ENCODE measurements at regions not wholly inside any gene's neighbourhood (a gene's known extent, or its start where the extent isn't known, plus 50 kb on each side); places are given as distances from the start of the nearest gene placed in this dataset.

DNA sequence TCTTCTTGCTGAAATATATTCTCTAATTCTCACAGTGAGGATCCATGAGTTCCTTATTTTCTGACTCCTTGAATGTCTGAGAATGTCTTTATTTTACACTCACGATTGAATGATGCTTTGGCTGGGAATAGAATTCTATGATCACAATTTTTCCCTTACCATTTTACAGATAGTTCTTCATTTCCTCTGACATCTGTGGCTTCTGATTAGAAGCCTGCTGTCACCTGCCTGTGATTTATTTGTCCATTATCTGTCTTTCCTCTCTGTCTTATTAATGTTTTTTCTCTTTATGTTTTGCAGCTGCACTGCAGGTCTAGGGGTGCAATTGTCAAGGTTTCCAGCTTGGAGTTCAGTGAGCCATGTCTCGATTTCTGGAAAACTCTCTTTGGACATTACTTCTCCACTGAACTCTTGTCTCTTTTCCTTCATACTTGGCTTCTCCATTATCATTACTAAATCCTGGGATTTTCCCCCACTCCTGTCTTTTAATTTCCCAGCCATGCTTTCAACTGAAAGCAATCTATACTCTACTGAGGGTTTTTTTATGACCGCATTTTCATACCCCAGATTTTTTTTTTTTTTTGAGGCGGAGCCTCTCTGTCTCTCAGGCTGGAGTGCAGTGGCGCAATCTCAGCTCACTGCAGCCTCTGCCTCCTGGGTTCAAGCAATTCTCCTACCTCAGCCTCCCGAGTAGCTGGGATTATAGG, 85.8 kb upstream of the PRNP start:
- DNase-seq (ENCODE audit: low spot score) = no peak

DNA sequence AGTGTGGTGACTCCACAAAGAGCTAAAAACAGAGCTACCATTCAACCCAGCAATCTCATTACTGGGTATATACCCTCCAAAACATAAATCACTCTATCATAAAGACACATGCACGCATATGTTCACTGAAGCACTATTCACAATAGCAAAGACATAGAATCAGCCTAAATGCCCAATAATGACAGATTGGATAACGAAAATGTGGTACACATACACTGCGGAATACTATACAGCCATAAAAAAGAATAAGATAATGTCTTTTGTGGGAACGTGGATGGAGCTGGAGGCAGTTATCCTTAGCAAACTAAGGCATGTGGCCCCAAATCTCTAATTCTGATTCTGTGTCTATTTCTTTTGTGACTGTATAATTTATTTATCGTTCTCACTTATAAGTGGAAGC, 89.0 kb upstream of the PRNP start:
- no peak for DNase-seq (ENCODE audit: low spot score)

DNA sequence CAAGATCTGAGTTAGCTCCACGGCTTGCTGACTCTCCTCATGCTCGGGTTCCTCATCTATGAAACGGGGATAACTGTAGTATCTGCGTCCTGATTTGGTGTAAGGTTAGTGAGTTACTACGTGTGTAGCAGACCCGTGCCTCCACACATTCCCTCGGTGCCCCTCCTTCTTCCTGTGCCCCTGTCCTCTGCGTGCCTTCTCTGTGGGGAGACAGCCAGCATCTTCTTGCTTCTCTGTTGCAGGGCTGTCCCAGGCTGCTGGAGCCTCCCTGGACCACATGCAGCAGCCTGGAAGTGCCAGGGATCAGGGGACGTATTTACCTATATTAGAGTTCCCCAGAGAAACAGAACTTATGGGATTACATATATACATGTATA, 93.1 kb upstream of the PRNP start:
- DNase-seq (ENCODE audit: low spot score) = no peak

DNA sequence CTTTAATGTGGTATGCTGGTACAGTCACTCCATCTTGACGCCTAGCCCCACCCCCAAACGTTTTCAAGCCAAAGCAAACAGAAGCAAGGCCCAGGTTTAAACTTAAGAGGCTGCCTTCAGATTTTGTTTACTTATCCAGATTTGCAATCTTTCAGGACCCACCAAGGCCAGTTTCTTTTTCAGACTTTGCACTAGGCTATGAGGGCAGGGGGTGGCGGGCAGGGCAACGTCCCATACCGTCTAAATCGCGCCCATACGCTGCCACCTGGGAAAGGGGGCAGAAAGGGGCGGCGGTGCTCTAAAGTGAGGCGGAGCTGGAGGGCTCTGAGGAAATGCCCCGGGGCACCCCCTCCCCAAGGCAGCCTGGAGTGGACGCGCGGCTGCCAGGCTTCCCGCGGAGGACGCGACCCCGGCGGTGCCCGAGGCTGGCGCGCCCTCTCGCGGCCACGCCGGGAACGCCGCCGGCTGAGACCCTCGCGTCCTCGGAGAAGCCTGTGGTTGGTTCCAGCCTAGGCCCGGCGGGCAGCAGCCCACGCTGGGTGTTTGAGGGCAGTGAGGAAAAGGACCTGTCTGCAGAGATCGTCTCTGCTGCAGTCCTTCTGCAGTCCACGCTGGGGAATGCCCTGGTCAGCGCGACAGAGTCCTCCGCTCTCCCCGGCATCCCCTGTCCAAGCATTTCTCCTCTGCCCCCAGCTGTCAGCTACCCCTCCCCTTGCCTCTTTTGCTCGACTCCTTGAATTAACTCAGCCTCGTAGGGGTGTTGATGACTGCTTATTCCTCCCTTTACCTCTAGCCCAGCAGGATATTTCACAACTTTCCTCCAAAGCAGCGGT, 93.7 kb upstream of the PRNP start:
- DNase-seq (ENCODE audit: low spot score) = peak; percentile 20

DNA sequence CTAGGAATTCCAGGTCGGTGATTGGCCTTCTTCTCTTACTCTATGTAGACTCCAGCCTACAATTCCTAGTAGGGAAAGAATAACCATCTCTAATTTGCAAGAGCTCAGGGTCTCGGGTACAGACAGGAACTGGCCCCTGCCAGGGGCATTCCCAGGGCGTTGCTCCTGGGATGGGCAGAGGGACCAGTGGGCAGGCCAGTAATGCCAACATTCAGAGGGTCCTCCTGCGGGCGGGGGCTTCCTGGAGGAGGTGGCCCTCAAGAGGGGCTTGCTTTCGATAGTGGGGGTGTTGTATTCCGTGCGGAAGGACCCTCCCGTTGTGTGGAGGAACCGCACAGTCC, 94.3 kb upstream of the PRNP start:
- DNase-seq (ENCODE audit: low spot score) = no peak

DNA sequence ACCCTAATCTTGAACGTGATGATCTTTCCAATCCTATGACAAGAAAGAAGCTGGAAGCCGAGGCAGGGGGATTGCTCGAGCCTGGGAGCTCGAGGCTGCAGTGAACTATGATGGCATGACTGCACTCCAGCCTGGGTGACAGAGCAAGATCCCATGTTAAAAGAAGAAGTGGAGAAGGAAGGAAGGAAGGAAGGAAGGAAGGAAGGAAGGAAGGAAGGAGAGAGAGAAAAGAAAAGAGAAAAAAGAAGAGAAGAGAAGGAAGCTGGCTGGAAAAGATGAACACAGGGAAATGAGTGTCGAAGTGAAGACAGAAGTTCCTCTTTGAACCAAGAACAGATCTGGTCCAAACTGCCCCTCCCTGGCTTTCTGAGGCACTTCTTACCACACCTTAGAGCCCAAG, 100.5 kb upstream of the PRNP start:
- DNase-seq (ENCODE audit: low spot score) = no peak

DNA sequence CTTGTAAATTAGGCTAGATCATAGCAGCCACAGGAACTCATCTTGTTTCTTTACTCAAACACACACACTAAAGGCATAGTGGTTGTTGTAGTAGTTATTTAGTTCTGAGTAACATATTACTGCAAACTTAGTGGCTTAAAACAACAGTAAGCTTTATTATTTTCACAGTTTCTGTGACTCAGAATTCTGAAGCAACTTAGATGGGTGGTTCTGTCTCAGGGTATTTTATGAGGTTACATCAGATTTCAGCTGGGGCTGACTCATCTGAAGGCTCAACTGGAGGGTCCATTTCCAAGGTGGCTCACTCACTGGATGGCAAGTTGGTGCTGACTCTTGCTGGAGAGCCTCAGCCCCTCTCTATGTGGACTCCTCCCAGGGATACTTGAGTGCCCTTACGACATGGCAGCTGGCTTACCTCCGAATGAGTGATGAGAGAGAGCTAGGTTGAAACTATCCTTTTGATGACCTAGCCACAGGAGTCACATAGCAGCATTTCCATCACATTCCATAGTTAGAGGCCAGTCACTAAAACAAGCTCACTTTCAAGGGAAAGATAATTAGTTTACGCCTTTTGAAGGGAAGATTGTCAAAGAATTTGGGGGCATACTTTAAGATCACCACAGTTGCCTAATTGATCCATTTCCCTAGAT, 101.0 kb upstream of the PRNP start:
- no peak for DNase-seq (ENCODE audit: low spot score)

DNA sequence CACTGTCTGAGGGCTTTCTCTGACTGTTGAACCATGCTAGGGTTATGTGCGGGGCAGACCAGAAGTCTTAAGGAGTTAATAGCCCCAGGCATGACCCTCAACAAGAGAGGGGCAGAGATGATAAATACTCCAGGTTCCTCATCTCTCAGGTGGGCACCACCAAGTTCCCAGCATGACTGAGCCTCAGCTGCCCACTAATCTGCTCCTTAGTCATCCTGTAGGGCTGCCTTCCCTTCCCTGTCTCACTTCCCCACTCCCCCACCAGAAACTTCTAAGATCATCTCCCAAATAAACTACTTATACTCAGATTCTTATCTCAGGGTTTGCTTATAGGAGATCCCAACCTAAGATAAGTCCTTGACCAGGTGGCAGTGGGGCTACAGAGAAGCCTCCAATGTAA, 101.7 kb upstream of the PRNP start:
- no peak for DNase-seq (ENCODE audit: low spot score)

DNA sequence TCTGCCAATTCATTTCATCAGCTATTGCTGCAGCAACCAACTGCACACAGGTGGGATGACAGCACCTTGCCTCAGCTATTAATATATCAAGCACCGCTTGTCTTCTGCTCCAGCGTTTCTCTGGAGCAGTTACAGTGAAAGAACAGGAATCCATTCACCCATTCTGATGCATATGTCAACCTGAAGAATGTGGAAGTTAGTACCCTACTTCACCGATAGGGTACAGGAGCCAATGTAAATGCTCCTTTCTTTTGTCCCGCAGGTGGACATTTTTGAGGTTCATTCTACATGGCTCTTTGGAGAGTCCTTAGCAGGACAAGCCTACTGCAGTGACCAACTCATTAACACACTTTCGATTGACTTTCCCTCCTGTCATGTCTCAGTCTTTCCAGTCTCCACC, 104.4 kb upstream of the PRNP start:
- DNase-seq (ENCODE audit: low spot score) = no peak

DNA sequence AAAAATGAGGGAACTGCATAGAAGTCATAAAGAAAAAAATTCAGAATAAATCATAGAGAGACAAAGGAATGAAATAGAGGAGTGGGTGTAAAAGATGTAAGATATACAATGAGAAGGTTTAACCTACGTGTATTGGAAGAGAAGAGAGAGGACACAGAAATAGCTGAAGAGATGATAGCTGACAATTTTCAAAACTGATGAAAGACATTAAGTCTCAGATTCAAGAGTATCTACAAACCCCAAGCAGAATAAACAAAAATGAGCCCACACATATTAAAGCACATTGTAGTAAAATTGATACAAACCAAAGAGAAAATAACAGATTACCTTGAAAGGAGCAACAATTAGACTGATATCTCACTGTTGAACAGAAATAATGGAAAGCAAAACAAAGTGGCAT, 107.9 kb upstream of the PRNP start:
- DNase-seq (ENCODE audit: low spot score) = no peak

DNA sequence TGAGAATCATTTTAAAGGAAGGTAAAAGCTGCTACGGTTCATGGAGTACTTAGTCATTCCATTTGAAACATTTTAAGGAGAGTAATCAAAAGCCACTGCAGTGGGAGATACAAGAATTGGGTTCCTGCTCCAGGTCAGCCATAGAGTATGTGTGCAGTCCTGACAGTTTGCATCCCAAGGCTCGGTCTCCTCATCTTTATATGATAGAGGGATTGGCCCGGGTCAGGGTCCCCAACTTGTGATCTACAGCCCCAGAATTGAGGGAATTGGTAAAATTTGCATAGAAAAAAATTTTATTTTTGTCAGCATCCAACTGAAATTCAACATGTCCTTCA, 111.9 kb upstream of the PRNP start:
- DNase-seq (ENCODE audit: low spot score) = no peak

DNA sequence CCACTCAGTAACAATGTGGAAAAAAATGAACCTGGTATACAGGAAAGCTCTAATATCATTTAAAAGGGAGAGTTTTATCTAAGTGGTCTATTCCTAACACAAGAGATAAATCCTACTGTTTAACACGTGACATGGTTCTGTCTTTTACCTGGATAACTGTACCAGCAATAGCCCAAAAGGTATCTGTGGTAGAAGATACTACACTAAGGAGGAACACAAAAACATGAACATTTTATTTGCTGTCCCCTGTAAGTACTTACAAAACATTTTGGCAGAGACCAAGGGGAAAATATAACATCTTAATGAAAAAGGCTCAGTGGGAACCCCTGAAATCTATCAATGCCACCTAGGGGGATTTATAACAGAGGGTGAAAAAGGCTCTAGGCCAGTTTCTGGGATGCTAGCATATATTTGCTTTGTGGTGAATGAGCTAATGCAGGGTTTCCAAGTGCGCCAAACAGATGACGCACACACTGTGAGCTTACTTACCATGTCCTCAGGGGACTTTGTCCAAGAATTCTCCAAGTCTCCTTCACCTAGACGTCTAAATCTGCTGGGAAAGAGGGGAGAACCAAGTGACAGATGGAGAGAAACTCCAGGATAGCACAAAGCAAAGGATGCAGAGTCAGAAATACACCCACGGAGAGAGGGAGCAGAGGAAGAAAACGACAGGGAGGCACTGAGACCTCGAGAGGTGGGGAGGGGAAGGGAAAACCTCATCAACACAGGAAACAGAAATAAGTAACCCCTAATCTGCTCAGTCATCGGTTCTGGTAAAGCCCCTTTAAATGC, 112.5 kb upstream of the PRNP start:
- no peak for DNase-seq (ENCODE audit: low spot score)

DNA sequence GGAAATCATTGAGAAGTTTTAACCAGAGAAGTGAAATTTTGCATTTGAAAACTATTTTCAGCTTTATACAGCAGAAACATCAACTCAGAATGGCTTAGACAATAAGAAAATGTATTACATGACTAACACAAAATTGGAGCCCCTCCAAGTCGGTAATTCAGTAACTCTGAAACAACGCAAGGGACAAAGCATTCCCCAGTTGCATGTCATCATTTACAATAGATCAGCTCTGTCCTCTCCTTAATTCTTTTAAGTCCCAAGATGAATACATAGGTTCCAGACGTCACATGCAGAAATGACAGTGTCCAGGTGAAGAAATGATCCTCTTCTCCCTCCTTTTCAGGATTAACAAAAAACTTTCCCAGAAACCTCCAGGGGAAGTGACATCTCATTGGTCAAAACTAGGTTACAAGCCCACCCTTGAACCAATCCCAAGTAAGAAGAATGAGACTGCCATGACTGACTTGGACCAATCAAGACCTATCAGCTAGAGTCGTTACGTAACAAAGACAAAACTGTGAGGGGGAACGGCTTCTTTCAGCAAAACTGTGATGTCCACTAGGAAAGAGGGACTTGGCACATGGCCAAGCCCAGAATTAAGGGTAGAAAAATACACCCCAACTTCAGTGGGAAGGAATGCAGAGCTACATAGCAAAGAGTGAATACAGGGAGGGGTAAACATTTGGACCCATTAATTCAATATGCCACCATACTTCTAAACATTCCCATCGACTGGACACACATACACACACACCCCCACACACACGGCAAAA, 114.3 kb upstream of the PRNP start:
- no peak for DNase-seq (ENCODE audit: low spot score)

DNA sequence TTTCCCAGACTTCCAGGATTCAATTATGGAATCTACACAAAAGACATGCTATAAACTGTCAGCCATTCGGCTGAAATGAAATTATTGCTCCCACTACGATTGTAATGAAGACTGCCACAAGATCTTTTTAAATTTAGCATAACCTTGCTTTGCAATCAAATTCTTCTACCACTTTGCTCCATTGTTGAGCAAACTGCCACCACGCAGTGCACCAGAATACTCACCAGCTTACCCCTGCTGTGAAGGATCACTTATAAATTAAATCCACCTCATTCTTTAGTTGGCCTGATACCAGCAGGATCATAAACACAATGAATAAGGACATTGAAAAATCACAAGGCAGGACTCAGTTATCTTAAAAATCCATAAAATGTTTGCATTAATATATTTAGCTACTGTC, 116.4 kb upstream of the PRNP start:
- DNase-seq (ENCODE audit: low spot score) = no peak

DNA sequence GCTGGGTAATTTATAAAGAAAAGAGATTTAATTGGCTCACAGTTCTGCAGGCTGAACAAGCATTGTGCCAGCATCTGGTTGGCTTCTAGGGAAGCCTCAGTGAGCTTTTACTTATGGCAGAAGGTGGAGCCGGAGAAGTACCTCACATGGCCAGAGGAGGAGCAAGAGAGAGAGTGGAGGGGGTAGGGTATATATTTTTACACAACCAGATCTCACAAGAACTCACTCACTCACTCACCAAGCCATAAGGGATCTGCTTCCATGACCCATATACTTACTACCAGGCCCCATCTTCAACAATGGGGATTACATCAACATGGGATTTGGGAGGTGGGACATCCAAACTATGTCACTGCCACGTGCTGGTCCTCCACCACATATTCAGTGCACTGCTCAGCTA, 117.2 kb upstream of the PRNP start:
- DNase-seq (ENCODE audit: low spot score) = no peak

DNA sequence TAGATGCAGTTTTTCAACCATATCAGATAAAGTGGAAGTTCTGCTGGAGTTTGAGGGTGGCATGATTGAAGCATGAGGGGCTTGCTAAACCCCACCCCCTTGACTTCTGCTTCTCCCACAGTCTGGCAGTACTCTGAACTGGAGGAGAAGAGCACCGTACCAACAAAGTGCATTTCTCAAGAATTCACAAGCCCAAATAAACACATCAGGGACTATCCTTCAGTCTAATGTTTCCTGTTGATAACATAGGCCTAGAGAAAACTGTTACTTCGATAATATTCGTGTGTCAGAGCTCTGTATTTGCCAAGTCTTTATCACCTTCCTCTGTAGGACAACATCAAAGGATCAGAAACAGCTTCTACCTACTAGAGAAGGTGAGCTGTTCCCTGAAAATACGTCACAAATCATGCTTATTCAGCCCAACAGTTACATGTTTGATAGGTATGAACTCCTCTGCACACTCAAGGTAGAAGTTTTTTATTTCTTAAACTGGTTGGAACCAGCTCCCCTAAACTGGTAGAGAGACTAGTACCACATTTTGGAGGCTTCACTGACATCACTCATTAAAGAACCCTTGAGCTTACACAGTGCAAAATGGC, 117.8 kb upstream of the PRNP start:
- DNase-seq (ENCODE audit: low spot score) = no peak

DNA sequence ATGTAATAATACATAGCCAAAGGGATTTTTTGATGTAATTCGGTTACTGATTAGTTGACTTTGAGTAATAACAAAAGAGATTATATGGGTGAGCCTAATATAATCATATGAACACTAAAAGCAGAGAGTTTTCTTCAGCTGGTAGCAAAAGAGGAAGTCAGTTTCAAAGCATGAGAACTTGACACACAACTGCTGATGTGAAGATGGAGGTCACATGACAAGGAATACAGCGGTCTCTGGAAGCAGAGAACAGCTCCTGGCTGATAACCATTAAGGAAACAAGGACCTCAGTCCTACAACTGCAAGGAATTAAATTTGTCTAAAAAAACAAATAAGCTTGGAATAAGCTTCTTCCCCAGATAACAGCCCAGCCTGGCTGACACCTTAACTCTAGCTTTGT, 119.1 kb upstream of the PRNP start:
- no peak for DNase-seq (ENCODE audit: low spot score)

DNA sequence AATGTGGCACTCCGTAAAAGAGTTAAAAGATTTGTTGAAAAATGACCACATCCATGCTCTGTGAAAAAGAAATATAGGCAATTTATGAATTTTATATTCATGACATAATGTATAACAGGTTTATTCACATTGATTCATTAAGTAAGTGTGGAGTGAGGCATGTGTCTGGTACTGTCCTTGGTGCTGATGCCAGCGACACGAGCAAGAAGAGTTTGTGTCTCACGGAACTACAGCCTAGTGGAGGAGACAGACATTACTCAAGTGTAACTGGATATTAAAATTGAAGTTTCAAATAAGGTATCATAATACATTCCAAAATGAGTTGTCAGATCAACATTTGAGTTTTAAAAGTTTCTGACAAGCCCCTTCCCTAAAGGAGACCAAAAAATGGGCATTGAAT, 122.7 kb upstream of the PRNP start:
- DNase-seq (ENCODE audit: low spot score) = no peak

DNA sequence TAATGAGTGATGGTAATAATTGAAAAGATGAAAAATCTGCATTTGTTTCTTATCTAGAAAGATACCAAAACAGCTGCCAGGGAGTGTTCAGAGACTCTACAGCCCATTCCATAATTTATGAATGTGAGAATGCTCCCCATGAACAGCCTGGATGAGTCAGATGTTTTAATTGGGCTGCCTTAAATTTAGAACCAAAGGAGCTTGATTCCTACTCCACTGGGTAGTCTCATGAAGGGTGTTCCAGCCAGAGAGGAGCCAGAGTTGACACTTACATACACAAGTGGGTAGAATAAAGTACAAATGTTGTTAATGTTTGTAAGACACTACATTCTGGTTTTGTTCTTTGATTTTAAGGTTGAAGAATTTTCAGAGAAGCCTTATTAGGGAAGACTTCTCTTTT, 123.2 kb upstream of the PRNP start:
- DNase-seq (ENCODE audit: low spot score) = no peak

DNA sequence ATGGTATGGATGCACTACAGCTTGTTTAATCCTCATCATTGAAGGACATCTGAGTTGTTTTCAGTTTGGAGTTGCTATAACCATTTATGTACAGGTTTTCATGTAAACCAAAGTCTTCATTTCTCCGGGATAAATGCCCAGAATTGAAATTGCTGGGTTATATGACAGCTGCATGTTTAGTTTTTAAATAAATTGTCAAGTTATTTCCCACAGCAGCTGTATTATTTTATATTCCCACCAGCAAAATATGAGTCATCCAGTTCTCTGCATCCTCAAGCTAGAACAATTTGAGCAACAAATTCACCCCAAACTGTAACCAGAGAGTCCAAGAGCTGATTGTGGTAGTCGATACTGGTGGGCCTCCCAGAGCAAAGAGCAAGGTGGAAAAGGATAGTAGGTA, 125.6 kb upstream of the PRNP start:
- DNase-seq (ENCODE audit: low spot score) = no peak

DNA sequence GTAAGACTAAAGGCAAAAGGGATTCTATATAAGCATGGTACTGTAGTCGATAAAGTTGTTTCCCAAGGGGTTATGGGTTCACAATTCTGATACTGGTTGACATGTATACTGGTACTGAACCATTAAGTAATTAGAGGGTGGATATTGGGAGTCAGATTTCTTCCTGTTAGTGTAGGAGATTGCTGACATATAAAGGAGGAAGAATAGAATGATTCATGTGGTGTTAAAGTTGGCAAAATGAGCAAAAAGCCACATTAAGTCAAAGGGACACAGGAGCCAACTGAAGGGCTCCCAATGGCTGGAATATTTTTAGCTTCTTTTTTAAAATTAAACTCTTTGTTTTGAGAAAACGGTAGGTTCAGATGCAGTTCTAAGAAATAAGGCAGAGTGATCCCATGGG, 126.3 kb upstream of the PRNP start:
- DNase-seq (ENCODE audit: low spot score) = no peak

Data from SK-N-DZ (cell line).